Type B pancreatic cell (in vitro differentiated cells): ENCODE measurements at regions not wholly inside any gene's neighbourhood (a gene's known extent, or its start where the extent isn't known, plus 50 kb on each side); places are given as distances from the start of the nearest gene placed in this dataset.

Experiments used
- DNase-seq: peaks from one replicate; pipeline ENCODE4 v3.0.0; 2021; ENCODE audit warnings: mixed read lengths; ENCODE audit not compliant: unreplicated experiment; ENCODE audit errors: extremely low spot score
- H3K27ac Mint-ChIP-seq: 2 replicates; pipeline ENCODE4 v1.8.0; 2021; ENCODE audit warnings: mild to moderate bottlenecking, mixed read lengths
- H3K27me3 Mint-ChIP-seq: 2 replicates; pipeline ENCODE4 v1.8.0; 2021; ENCODE audit warnings: mixed read lengths
- H3K36me3 Mint-ChIP-seq: 2 replicates; pipeline ENCODE4 v1.8.0; 2021; ENCODE audit warnings: mixed read lengths
- H3K4me1 Mint-ChIP-seq: one replicate; pipeline ENCODE4 v1.8.0; 2021; ENCODE audit warnings: mixed read lengths; ENCODE audit not compliant: unreplicated experiment
- H3K4me3 Mint-ChIP-seq: 2 replicates; pipeline ENCODE4 v1.8.0; 2021; ENCODE audit warnings: mild to moderate bottlenecking, mixed read lengths
- H3K9me3 Mint-ChIP-seq: 2 replicates; pipeline ENCODE4 v1.8.0; 2021; ENCODE audit warnings: mixed read lengths
- TF ChIP-seq, protein P1 (sequence below): fragments of 200-600 bp; sonication (generic); conservative IDR thresholded peaks from 2 replicates; pipeline ENCODE4 v1.5.0; 2021; ENCODE audit warnings: antibody characterized with exemption, mild to moderate bottlenecking

DNA sequence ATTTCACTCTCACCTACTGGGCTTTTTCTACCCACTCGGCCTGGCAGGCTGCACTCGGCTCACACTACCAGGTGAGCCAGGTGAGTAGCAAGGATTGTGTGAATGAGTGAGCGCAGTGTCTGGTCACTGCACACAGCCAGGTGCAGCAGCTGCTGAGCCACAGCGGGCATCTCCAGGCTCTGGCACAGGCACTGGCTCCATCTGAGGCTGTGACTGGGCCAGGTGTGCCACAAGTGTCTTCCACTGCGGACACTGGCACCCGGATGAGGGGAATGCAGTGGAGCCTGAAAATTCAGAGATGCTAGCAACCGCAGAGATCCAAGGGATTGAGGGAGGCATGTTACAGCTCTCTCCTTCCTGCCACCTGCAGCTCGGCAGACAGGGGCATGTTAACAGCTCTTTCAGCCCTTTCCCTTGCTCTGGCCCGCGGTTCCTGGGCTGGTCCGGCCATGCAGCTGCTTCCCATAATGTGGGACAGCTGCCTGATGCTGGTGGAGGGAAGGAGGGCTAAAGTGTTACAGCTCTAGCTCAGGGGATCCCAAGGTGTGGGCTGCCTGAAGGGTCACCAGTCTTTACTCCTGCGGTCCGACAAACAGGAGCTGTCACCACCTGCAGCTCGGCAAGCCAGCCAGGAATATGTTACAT is 1038.3 kb downstream of the AMY1C start:
- H3K4me3 Mint-ChIP-seq, result no peak overlapping the region
- H3K36me3 Mint-ChIP-seq, result no peaks in the 10 kb centered on the region

DNA sequence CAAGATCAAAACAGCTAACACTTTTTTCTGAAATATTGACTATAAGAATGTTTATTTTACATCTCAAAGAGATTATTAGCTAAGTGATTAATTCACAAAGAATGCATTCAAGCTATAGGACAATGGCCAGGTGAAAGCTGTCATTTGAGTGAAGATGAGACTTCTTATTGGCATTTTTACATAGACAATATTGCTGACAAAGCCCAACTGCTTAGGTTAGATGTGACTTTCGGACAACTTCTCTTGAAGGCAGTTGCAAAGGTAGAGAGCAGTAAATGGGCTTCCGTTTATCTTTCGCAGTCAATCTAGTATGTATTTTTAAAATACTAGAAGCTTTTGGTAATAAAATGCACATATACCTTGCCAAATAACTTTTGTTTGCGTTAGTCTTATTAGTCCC is 1041.3 kb downstream of the AMY1C start:
- Mint-ChIP-seq H3K9me3 (no peaks in the 10 kb centered on the region), H3K36me3 (no peaks in the 10 kb centered on the region), H3K27me3 (no peaks in the 10 kb centered on the region), H3K4me3 (no peak overlapping the region), H3K27ac (no peak overlapping the region), H3K4me1 (no peaks in the 10 kb centered on the region)
- TF ChIP-seq, protein P1, sequence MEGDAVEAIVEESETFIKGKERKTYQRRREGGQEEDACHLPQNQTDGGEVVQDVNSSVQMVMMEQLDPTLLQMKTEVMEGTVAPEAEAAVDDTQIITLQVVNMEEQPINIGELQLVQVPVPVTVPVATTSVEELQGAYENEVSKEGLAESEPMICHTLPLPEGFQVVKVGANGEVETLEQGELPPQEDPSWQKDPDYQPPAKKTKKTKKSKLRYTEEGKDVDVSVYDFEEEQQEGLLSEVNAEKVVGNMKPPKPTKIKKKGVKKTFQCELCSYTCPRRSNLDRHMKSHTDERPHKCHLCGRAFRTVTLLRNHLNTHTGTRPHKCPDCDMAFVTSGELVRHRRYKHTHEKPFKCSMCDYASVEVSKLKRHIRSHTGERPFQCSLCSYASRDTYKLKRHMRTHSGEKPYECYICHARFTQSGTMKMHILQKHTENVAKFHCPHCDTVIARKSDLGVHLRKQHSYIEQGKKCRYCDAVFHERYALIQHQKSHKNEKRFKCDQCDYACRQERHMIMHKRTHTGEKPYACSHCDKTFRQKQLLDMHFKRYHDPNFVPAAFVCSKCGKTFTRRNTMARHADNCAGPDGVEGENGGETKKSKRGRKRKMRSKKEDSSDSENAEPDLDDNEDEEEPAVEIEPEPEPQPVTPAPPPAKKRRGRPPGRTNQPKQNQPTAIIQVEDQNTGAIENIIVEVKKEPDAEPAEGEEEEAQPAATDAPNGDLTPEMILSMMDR, result no peak
- DNase-seq, result no peak

More for the DNA sequence above, 1038.3 kb downstream of the AMY1C start:
- Mint-ChIP-seq H3K9me3 (no peaks in the 10 kb centered on the region), H3K27ac (no peak overlapping the region), H3K4me1 (no peaks in the 10 kb centered on the region), H3K27me3 (no peaks in the 10 kb centered on the region)
- DNase-seq, result no peak
- TF ChIP-seq, protein P1, result no peak

DNA sequence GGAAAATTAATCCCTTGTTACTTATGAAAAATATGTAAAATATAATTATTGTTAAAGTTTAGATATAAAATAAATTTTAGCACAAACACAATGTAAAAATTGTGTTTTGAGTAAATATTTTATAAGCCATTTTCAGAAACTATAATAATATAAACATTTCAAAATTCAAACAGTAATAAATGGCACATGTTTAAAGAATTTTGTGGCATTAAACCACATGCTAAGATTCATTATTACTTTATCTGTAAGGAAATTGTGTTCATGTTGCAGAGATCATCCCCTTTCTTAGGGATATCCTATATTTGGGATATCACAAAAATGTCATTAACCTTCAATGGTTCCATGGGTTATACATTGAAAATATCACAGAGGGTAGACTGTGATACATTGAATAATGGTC is 1044.3 kb downstream of the AMY1C start:
- no peak for DNase-seq
- Mint-ChIP-seq H3K4me3 (no peak overlapping the region), H3K36me3 (no peaks in the 10 kb centered on the region), H3K27ac (no peak overlapping the region), H3K27me3 (no peaks in the 10 kb centered on the region), H3K4me1 (no peaks in the 10 kb centered on the region), H3K9me3 (no peaks in the 10 kb centered on the region)
- TF ChIP-seq, protein P1, result no peak

DNA sequence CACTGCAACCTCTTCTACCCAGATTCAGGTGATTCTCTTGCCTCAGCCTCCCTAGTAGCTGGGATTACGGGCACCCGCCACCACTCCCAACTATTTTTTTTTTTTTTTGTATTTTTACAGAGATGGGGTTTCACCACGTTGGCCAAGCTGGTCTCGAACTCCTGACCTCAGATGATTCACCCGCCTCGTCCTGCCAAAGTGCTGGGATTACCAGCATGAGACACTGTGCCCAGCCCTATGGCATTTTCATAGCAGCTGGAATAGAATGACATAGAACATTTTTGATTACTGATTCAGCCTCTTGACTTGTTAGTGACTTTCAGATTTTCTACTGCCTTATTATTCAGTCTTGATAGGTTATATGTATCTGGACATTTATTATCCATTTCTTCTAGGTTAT is 1046.2 kb downstream of the AMY1C start:
- Mint-ChIP-seq H3K36me3 (no peaks in the 10 kb centered on the region), H3K27me3 (no peaks in the 10 kb centered on the region), H3K27ac (no peak overlapping the region), H3K4me1 (no peaks in the 10 kb centered on the region), H3K9me3 (no peaks in the 10 kb centered on the region), H3K4me3 (no peak overlapping the region)
- DNase-seq, result no peak
- TF ChIP-seq, protein P1, result no peak

DNA sequence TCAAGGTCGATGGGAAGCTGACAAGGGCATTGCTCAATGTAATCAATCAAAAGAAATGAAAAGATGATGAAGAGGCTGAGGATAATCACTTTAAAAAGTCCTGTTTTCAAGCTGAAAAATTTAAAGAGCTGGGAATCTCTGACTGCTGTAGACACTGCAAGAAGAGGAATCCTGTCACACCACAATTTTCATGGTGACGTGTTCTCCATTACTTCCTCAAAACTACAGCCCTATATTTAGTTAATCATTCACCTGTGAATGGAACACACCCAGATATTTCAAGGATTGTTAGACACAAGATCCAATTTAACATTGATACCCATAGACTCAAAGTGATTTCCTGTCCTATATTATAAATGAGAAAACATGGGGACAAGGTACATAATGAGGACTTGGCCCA is 1048.3 kb downstream of the AMY1C start:
- Mint-ChIP-seq H3K27ac (peak overlapping the region; percentile 27), H3K9me3 (no peaks in the 10 kb centered on the region), H3K27me3 (no peaks in the 10 kb centered on the region), H3K36me3 (no peaks in the 10 kb centered on the region), H3K4me1 (no peaks in the 10 kb centered on the region), H3K4me3 (no peak overlapping the region)
- no peak for DNase-seq
- TF ChIP-seq, protein P1, result no peak

DNA sequence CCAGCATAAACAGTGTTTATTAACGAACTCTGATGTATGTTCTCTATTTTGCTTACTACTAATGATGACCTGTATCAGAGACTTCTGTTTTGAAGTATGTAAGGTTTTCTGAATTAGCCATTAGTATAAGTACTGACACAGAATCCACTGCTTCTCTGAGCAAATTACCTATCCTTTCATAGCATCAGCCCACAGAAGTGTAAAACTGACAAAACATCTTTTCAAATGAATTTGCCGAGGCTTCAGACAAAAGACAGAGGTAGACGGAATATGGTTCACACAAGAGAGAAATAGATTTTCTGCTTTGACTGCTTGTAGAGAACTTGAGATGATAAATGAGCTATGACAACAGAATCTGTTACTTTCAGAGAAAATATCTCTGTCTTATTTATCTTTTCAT is 1051.6 kb downstream of the AMY1C start:
- Mint-ChIP-seq H3K36me3 (no peaks in the 10 kb centered on the region), H3K4me3 (no peak overlapping the region), H3K9me3 (no peaks in the 10 kb centered on the region), H3K27ac (no peak overlapping the region), H3K27me3 (no peaks in the 10 kb centered on the region), H3K4me1 (no peaks in the 10 kb centered on the region)
- TF ChIP-seq, protein P1, result no peak
- DNase-seq, result no peak
